GM12891 (cell line): ENCODE measurements at regions not wholly inside any gene's neighbourhood (a gene's known extent, or its start where the extent isn't known, plus 50 kb on each side); places are given as distances from the start of the nearest gene placed in this dataset.

Source experiments
- PAX5 ChIP-seq: IDR thresholded peaks from 2 replicates; pipeline ENCODE4 v1.6.1; 2011; ENCODE audit warnings: low read length, moderate library complexity, mild to moderate bottlenecking; ENCODE audit not compliant: insufficient read depth, severe bottlenecking
- POLR2A ChIP-seq: IDR thresholded peaks from 2 replicates; pipeline ENCODE4 v1.6.1; 2011; ENCODE audit warnings: low read depth, low read length, control low read depth
- POLR2AphosphoS5 ChIP-seq: IDR thresholded peaks from 2 replicates; pipeline ENCODE4 v1.6.1; 2011; ENCODE audit warnings: low read depth, low read length, control low read depth

- TF ChIP-seq PAX5 (no peak), POLR2AphosphoS5 (no peak), POLR2A (no peak)
Measured at GRCh38 chr5:145589063-145589462, 246.1 kb downstream of the PRELID2 start.
